Ovary (tissue), 3 donors: ENCODE measurements at regions not wholly inside any gene's neighbourhood (a gene's known extent, or its start where the extent isn't known, plus 50 kb on each side); places are given as distances from the start of the nearest gene placed in this dataset.

Source experiments
- POLR2A ChIP-seq: fragments of 450-650 bp; IDR thresholded peaks from one replicate; pipeline ENCODE4 v1.6.1; 2017; ENCODE audit warnings: antibody characterized with exemption, mild to moderate bottlenecking, moderate library complexity
- TF ChIP-seq, protein P1 (sequence below), 3 donors: fragments of 450-650 bp in 2 of 3; fragments of 200-600 bp in 1 of 3; IDR thresholded peaks; one replicate each; pipeline versions ENCODE4 v1.5.1 to v1.8.0; 2016 to 2022; ENCODE audit warnings: antibody characterized with exemption in 3 of 3, mild to moderate bottlenecking in 1 of 3
- donor health status: DM: no; HTN: no; CAD: no.

DNA sequence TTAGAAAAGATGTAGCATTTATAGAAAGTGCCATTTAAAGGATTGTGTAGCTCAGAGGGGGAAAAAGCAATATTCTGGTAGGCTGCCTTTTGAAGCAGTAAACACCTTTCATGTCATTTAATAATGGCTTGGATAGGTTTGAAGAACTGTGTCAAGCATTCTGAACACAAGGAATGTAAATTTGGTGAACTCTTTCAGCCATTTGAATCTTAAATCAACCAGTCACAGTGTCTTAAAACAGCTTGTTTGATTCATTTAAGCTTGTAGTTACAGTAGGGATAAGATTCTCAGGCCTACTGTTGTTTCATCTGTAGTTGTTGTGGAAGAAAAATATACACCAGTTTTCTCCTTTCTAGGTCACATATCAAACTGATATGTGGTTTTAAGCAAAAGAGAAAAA, 299.4 kb upstream of the NOVA1 start:
- TF ChIP-seq POLR2A: no peak
- TF ChIP-seq, protein P1, sequence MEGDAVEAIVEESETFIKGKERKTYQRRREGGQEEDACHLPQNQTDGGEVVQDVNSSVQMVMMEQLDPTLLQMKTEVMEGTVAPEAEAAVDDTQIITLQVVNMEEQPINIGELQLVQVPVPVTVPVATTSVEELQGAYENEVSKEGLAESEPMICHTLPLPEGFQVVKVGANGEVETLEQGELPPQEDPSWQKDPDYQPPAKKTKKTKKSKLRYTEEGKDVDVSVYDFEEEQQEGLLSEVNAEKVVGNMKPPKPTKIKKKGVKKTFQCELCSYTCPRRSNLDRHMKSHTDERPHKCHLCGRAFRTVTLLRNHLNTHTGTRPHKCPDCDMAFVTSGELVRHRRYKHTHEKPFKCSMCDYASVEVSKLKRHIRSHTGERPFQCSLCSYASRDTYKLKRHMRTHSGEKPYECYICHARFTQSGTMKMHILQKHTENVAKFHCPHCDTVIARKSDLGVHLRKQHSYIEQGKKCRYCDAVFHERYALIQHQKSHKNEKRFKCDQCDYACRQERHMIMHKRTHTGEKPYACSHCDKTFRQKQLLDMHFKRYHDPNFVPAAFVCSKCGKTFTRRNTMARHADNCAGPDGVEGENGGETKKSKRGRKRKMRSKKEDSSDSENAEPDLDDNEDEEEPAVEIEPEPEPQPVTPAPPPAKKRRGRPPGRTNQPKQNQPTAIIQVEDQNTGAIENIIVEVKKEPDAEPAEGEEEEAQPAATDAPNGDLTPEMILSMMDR (IDR thresholded peaks at IDR 0.05): no peak
